Urinary bladder (tissue), 3 donors: ENCODE measurements at regions not wholly inside any gene's neighbourhood (a gene's known extent, or its start where the extent isn't known, plus 50 kb on each side); places are given as distances from the start of the nearest gene placed in this dataset.
"Not testable (repeated sequence)": the region's sequence is repeated elsewhere in the genome, so short reads cannot be mapped to it uniquely, and the experiment has no call there.

ENCODE experiments used
- DNase-seq: peaks from one replicate; pipeline ENCODE4 v3.0.0-alpha.2; 2015; ENCODE audit errors: extremely low spot score
- H3K27ac ChIP-seq: one replicate; pipeline ENCODE4 v1.5.1; 2013; ENCODE audit warnings: low read depth, mild to moderate bottlenecking, moderate library complexity
- H3K36me3 ChIP-seq: one replicate; pipeline ENCODE4 v1.6.1; 2013; ENCODE audit warnings: mild to moderate bottlenecking, moderate library complexity; ENCODE audit not compliant: insufficient read depth
- H3K4me1 ChIP-seq: one replicate; pipeline ENCODE4 v1.6.1; 2013; ENCODE audit warnings: mild to moderate bottlenecking, moderate library complexity; ENCODE audit not compliant: insufficient read depth
- H3K4me3 ChIP-seq: one replicate; pipeline ENCODE4 v1.5.1; 2013; ENCODE audit warnings: low read depth, low read length
- WGBS: extraction: QIAGEN DNeasy Blood & Tissue Kit; methylation state at CpG from one replicate; pipeline ENCODE4 v1.1.7; 2013; 5-methylcytosine and 5-hydroxymethylcytosine counted together
- donor health status: healthy with polysubstance abuse.
- donor health status: healthy.

DNA sequence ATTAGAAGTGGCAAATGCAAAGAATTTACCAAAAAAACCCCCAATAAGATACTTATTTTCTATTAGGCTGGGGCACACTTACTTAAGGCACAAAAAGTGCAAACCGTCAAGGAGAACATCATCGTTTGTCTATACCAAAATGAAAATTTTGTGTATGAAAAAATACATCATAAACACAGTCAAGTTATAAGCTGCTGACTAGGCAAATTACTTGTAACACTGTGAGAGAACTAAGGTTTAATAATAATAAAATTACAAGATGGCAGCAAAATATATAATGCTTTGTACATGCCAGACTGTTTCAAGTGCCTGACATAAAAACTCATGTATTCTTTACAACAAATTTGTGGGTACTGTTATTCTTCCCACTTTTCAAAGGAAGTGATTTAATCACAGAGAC is 297.2 kb upstream of the CRBN start:
- no peaks in the 10 kb centered on the region for H3K4me1 ChIP-seq
- H3K4me3 ChIP-seq, result no peak overlapping the region
- WGBS, result 89% methylated on average over 2 of the region's 2 CpGs
- DNase-seq, result no peak
- no peaks in the 10 kb centered on the region for H3K36me3 ChIP-seq
- H3K27ac ChIP-seq, result no peak overlapping the region

DNA sequence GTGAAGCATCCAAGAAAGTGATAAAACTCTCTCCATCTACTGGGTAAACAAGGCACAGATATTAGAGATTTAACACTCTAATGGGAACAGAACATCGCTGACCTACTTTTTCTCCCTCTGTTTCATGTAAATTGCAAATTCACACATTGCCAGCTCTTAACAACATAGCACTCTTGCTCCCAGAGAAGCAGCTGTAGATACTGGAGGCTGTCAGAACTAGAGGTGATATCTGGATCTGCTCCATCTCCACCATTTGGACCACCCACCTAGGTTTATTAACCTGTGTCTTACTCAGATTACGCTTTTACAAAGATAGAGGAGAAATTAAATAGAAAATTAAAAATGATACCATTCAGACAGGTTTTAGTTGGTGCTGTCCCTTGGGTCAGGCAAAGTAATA is 289.1 kb upstream of the CRBN start:
- Histone ChIP-seq H3K4me3 (no peak overlapping the region), H3K36me3 (no peaks in the 10 kb centered on the region), H3K4me1 (no peaks in the 10 kb centered on the region), H3K27ac (no peak overlapping the region)
- no peak for DNase-seq
- 74% methylated on average over 2 of the region's 2 CpGs for WGBS

- DNase-seq, result no peak
- H3K4me3 ChIP-seq, result no peak overlapping the region
- no peaks in the 10 kb centered on the region for H3K36me3 ChIP-seq
- H3K4me1 ChIP-seq, result no peaks in the 10 kb centered on the region
- 65% methylated on average over 3 of the region's 3 CpGs for WGBS
- H3K27ac ChIP-seq, result no peak overlapping the region
Measured at GRCh38 chr3:3464131-3464530, 284.6 kb upstream of the CRBN start.

DNA sequence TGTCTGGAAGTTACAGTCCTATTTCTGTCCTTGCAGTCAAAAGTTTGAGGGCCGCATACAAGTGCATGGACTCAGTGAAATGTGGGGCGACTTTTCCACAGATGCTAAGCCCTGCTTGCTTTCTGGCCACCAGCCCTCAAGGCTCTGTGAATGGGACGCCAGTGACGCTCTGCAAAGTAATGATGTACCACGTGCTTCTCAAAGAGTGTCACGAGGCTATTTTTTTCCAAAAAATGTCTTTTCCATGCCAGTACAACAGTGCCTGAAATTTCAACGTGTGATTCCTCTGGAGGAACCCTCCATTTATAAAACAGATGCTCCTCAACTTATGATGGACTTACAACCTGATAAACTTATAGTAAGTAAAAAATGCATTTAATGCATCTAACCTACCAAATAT is 281.8 kb upstream of the CRBN start:
- Histone ChIP-seq H3K4me3 (no peak overlapping the region), H3K36me3 (no peaks in the 10 kb centered on the region), H3K27ac (no peak overlapping the region), H3K4me1 (no peaks in the 10 kb centered on the region)
- no peak for DNase-seq
- 88% methylated on average over 7 of the region's 7 CpGs for WGBS

DNA sequence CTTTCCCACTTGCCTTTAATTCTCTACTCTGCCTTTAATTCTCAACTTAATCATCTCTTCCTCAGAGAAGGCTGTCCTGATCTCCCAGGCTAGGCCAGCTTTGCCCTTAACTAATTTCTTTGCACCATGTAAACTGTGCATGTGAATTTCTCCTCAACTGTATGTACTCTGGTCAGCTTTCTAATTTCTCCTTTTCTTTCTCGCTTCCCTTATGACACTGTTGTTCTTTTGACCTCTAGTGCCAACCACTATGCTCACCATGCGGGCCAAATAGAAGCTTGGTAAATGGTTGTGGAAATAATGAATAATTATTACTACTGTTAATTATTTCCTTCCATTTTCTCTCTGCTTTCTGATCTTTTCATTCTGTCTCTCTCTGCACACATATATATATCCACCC is 269.0 kb upstream of the CRBN start:
- H3K27ac ChIP-seq, result no peak overlapping the region
- 86% methylated on average over 2 of the region's 2 CpGs for WGBS
- DNase-seq, result no peak
- no peaks in the 10 kb centered on the region for H3K4me1 ChIP-seq
- no peaks in the 10 kb centered on the region for H3K36me3 ChIP-seq
- H3K4me3 ChIP-seq, result no peak overlapping the region

DNA sequence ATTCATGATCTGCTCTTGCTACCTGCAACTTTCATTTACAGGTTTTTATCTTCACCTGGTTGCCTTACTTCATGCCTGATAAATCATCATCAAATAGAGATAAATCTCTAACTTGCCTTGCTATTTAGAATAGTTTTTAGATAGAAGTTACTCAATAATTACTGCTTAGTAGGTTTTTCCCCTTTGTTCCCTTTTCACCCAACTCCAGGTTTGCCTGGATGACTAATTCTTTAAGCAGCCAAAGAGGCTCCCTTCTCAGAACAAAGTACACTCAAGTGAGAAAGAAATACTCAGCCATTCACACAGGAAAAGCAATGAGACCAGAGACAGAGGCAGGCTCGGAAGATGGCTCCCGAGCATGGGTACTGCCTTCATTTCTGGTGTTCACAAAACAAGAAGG is 268.1 kb upstream of the CRBN start:
- WGBS, result 93% methylated on average over 2 of the region's 2 CpGs
- Histone ChIP-seq H3K4me1 (no peaks in the 10 kb centered on the region), H3K36me3 (no peaks in the 10 kb centered on the region), H3K27ac (no peak overlapping the region), H3K4me3 (no peak overlapping the region)
- no peak for DNase-seq

- no peak overlapping the region for H3K27ac ChIP-seq
- 68% methylated on average over 4 of the region's 4 CpGs for WGBS
- H3K36me3 ChIP-seq, result no peaks in the 10 kb centered on the region
- no peaks in the 10 kb centered on the region for H3K4me1 ChIP-seq
- no peak overlapping the region for H3K4me3 ChIP-seq
- no peak for DNase-seq
Measured at GRCh38 chr3:3446251-3446650, 266.8 kb upstream of the CRBN start.

- H3K4me3 ChIP-seq, result no peak overlapping the region
- no peaks in the 10 kb centered on the region for H3K36me3 ChIP-seq
- WGBS, result 87% methylated on average over 3 of the region's 3 CpGs
- DNase-seq, result no peak
- H3K4me1 ChIP-seq, result no peaks in the 10 kb centered on the region
- H3K27ac ChIP-seq, result no peak overlapping the region
Measured at GRCh38 chr3:3443482-3443881, 264.0 kb upstream of the CRBN start.

- H3K4me1 ChIP-seq, result no peaks in the 10 kb centered on the region
- no peak overlapping the region for H3K27ac ChIP-seq
- DNase-seq, result no peak
- no peak overlapping the region for H3K4me3 ChIP-seq
- no peaks in the 10 kb centered on the region for H3K36me3 ChIP-seq
- 92% methylated on average over 2 of the region's 2 CpGs for WGBS
Measured at GRCh38 chr3:3433711-3434110, 254.2 kb upstream of the CRBN start.

DNA sequence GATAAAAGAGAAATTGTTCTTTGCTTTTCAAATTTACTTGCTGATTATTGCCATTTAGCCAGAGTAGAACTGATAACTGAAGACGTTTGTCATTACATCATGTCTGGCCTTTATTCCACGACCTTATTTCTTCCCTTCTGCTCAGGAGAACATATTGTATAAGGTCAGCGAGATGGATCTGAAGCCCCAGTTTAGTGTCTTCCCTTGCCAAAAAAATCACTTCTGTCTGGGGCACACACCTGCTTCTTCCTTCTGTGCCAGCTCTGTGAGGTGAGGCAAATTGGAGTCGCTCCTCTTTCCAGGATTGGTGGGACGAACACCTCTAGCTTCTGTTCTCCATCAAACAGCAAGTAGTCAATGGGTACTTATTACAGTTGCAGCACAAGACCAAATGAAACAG is 250.3 kb upstream of the CRBN start:
- DNase-seq, result no peak
- Histone ChIP-seq H3K36me3 (no peaks in the 10 kb centered on the region), H3K27ac (no peak overlapping the region), H3K4me3 (no peak overlapping the region), H3K4me1 (no peaks in the 10 kb centered on the region)
- 68% methylated on average over 5 of the region's 5 CpGs for WGBS

GRCh38 chr3:3407707-3408106 is 228.2 kb upstream of the CRBN start:
- WGBS, result 62% methylated on average over 4 of the region's 4 CpGs

GRCh38 chr3:3405131-3405530 is 225.6 kb upstream of the CRBN start:
- Histone ChIP-seq H3K4me3 (no peak overlapping the region), H3K4me1 (no peaks in the 10 kb centered on the region), H3K36me3 (no peaks in the 10 kb centered on the region), H3K27ac (no peak overlapping the region)
- no peak for DNase-seq
- WGBS, result 67% methylated on average over 6 of the region's 6 CpGs

More at GRCh38 chr3:3407707-3408106, 228.2 kb upstream of the CRBN start:
- not testable (repeated sequence) for H3K36me3 ChIP-seq, DNase-seq, H3K4me3 ChIP-seq, H3K4me1 ChIP-seq, H3K27ac ChIP-seq

GRCh38 chr3:3403700-3404099 is 224.2 kb upstream of the CRBN start:
- Histone ChIP-seq H3K4me3 (no peak overlapping the region), H3K36me3 (no peaks in the 10 kb centered on the region), H3K27ac (no peak overlapping the region), H3K4me1 (no peaks in the 10 kb centered on the region)
- no peak for DNase-seq
- WGBS, result 84% methylated on average over 4 of the region's 4 CpGs

DNA sequence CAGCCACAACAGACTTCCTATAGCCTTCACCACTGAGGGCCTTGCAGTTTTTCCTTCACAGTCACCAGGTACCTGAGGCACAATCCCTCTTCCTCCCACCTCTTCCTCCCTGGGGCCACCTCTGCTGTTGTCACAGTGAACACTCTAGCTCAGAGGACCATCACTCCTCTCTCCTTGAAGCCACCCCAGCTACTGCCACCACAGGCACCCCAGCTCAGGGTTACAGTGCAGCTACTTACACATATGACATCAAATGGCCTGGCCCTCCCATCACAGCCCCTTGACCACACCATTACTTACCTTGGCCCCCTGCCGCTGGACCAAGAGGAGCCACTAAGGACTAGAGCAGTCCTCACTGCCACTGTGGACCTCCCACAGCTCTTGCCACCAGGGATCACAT is 213.5 kb upstream of the CRBN start:
- DNase-seq, result no peak
- H3K4me3 ChIP-seq, result no peak overlapping the region
- WGBS, result 92% methylated on average over 1 of the region's 1 CpG
- no peaks in the 10 kb centered on the region for H3K36me3 ChIP-seq
- H3K27ac ChIP-seq, result no peak overlapping the region
- H3K4me1 ChIP-seq, result no peaks in the 10 kb centered on the region

GRCh38 chr3:3383461-3383860 is 204.0 kb upstream of the CRBN start:
- H3K4me3 ChIP-seq, result no peak overlapping the region
- H3K36me3 ChIP-seq, result no peaks in the 10 kb centered on the region
- WGBS, result 52% methylated on average over 4 of the region's 4 CpGs
- no peaks in the 10 kb centered on the region for H3K4me1 ChIP-seq
- H3K27ac ChIP-seq, result no peak overlapping the region
- DNase-seq, result no peak
